GM19452 (cell line): ENCODE measurements at regions not wholly inside any gene's neighbourhood (a gene's known extent, or its start where the extent isn't known, plus 50 kb on each side); places are given as distances from the start of the nearest gene placed in this dataset.

Experiments used
- ATAC-seq: cut with Tn5 transposase; IDR thresholded peaks from one replicate; pipeline ENCODE4 v1.9.1; 2021; ENCODE audit not compliant: unreplicated experiment

GRCh38 chr18:78677483-78678317, 301.9 kb upstream of the SALL3 start:
- no peak for ATAC-seq

GRCh38 chr18:78678318-78678695, 301.3 kb upstream of the SALL3 start:
- no peak for ATAC-seq

GRCh38 chr18:78679031-78679430, 300.6 kb upstream of the SALL3 start:
- ATAC-seq = no peak

- ATAC-seq = no peak
Observed at GRCh38 chr18:78679613-78680260, 299.9 kb upstream of the SALL3 start.

- ATAC-seq = no peak
Observed at GRCh38 chr18:78681396-78681795, 298.2 kb upstream of the SALL3 start.

- ATAC-seq = no peak
Observed at GRCh38 chr18:78681934-78682333, 297.7 kb upstream of the SALL3 start.

GRCh38 chr18:78682716-78683115, 296.9 kb upstream of the SALL3 start:
- ATAC-seq = no peak

- no peak for ATAC-seq
Observed at GRCh38 chr18:78683191-78684010, 296.2 kb upstream of the SALL3 start.

- ATAC-seq = no peak
Observed at GRCh38 chr18:78685250-78685979, 294.2 kb upstream of the SALL3 start.

GRCh38 chr18:78685980-78686530, 293.6 kb upstream of the SALL3 start:
- no peak for ATAC-seq

- no peak for ATAC-seq
Observed at GRCh38 chr18:78686976-78687685, 292.5 kb upstream of the SALL3 start.

- no peak for ATAC-seq
Observed at GRCh38 chr18:78687736-78688135, 291.9 kb upstream of the SALL3 start.

GRCh38 chr18:78688249-78688648, 291.4 kb upstream of the SALL3 start:
- no peak for ATAC-seq

- ATAC-seq = no peak
Observed at GRCh38 chr18:78688916-78689315, 290.7 kb upstream of the SALL3 start.

GRCh38 chr18:78689606-78690005, 290.0 kb upstream of the SALL3 start:
- ATAC-seq = no peak

GRCh38 chr18:78692105-78692504, 287.5 kb upstream of the SALL3 start:
- no peak for ATAC-seq

- ATAC-seq = no peak
Observed at GRCh38 chr18:78693429-78693828, 286.2 kb upstream of the SALL3 start.

- ATAC-seq = no peak
Observed at GRCh38 chr18:78696698-78697435, 282.8 kb upstream of the SALL3 start.

- no peak for ATAC-seq
Observed at GRCh38 chr18:78697446-78697845, 282.2 kb upstream of the SALL3 start.
